Transverse colon (tissue), 4 donors: ENCODE measurements at regions not wholly inside any gene's neighbourhood (a gene's known extent, or its start where the extent isn't known, plus 50 kb on each side); places are given as distances from the start of the nearest gene placed in this dataset.

ENCODE experiments used
- DNase-seq: peaks from one replicate; pipeline ENCODE4 v3.0.0-alpha.2; 2019
- H3K27ac ChIP-seq, 4 donors: fragments of 200-600 bp; sonication (generic); 2 replicates each; pipeline ENCODE4 v1.5.1; 2016 to 2018; ENCODE audit warnings: inconsistent platforms in 4 of 4
- H3K27me3 ChIP-seq: fragments of 200-600 bp; sonication (generic); 2 replicates; pipeline ENCODE4 v1.5.1; 2017; ENCODE audit warnings: inconsistent platforms
- H3K36me3 ChIP-seq, 4 donors: fragments of 200-600 bp; sonication (generic); 2 replicates each; pipeline ENCODE4 v1.5.1; 2017 to 2019; ENCODE audit warnings: inconsistent platforms in 4 of 4
- H3K4me1 ChIP-seq, 4 donors: fragments of 200-600 bp; sonication (generic); 2 replicates each; pipeline ENCODE4 v1.5.1; 2017 to 2020; ENCODE audit warnings: inconsistent platforms in 4 of 4
- H3K4me3 ChIP-seq, 4 donors: fragments of 200-600 bp; sonication (generic); 1 replicate in 1 of 4; 2 replicates in 3 of 4; pipeline versions ENCODE4 v1.5.1 to v1.6.1; 2017 to 2019; ENCODE audit warnings: inconsistent platforms in 4 of 4
- H3K9me3 ChIP-seq, 2 donors: fragments of 200-600 bp; sonication (generic); 2 replicates each; pipeline ENCODE4 v1.5.1; 2017 to 2019; ENCODE audit warnings: inconsistent platforms in 2 of 2
- CTCF ChIP-seq, 5 experiments: fragments of 200-600 bp in 3 of 5; fragments of 450-650 bp in 2 of 5; sonication (generic) in 3 of 5; IDR thresholded peaks; 1 replicate in 2 of 5; 2 replicates in 3 of 5; pipeline ENCODE4 v1.5.1; 2016 to 2017; ENCODE audit warnings: antibody characterized with exemption in 5 of 5, inconsistent platforms in 3 of 5, mild to moderate bottlenecking in 2 of 5, moderate library complexity in 1 of 5
- EP300 ChIP-seq: sonication (generic); formaldehyde crosslinking; IDR thresholded peaks from one replicate; pipeline ENCODE4 v1.6.1; 2017; ENCODE audit warnings: antibody characterized with exemption, low read depth
- POLR2A ChIP-seq: fragments of 450-650 bp; IDR thresholded peaks from one replicate; pipeline ENCODE4 v1.6.1; 2016; ENCODE audit warnings: antibody characterized with exemption, mild to moderate bottlenecking, moderate library complexity
- POLR2AphosphoS5 ChIP-seq, 3 donors: sonication (generic); formaldehyde crosslinking; IDR thresholded peaks; one replicate each; pipeline ENCODE4 v1.6.1; 2016; ENCODE audit warnings: antibody characterized with exemption in 3 of 3
- WGBS, 2 donors: methylation state at CpG; one replicate each; pipeline ENCODE4 v1.1.5; 2018; ENCODE audit warnings: low coverage in 1 of 2; 5-methylcytosine and 5-hydroxymethylcytosine counted together
- in situ Hi-C, 4 donors: fragments of 200-750 bp; cut with MboI; loops; one replicate each; pipeline versions ENCODE4 v1.15.0 to v1.15.1; 2017; ENCODE audit warnings: low sequenced_read_pairs in 3 of 4, low pct_ligation_motif_present in 1 of 4, low pct_unique_long_range_greater_than_20kb in 1 of 4
- intact Hi-C: fragments of 100-400 bp; cut with DNase I; formaldehyde crosslinking; loops from one replicate; pipeline ENCODE4 v1.15.1; 2023; ENCODE audit warnings: low total_unique reads

- WGBS, 2 donors, result 79 to 82% methylated on average over 3 of the region's 3 CpGs
- DNase-seq, result no peak
- intact Hi-C loops, result no loop called here
- H3K4me3 ChIP-seq, result no peak overlapping the region
- TF ChIP-seq POLR2AphosphoS5 (IDR thresholded peaks at IDR 0.05), result no peak
- no peak for TF ChIP-seq POLR2A
- no peak for TF ChIP-seq EP300
- no peak for TF ChIP-seq CTCF (IDR thresholded peaks at IDR 0.05)
- H3K27ac ChIP-seq, result no peak overlapping the region
- no peaks in the 10 kb centered on the region for H3K27me3 ChIP-seq
- H3K36me3 ChIP-seq, result no peaks in the 10 kb centered on the region
- in situ Hi-C loops, result no loop called here
- H3K9me3 ChIP-seq, result no peaks in the 10 kb centered on the region
- H3K4me1 ChIP-seq, result peaks cover 0 to 3% (median 1%) of the 10 kb centered on the region in 4 donors
These were observed 269.5 kb downstream of the CNTN3 start for GRCh38 chr3:74344865-74345440.

GRCh38 chr3:74343391-74343790 lies 271.1 kb downstream of the CNTN3 start:
- 81 to 92% methylated on average over 4 of the region's 4 CpGs for WGBS, 2 donors
- in situ Hi-C loops, result no loop called here
- Histone ChIP-seq H3K27ac (no peak overlapping the region), H3K9me3 (no peaks in the 10 kb centered on the region), H3K27me3 (no peaks in the 10 kb centered on the region), H3K4me1 (peaks cover 0 to 3% (median 0%) of the 10 kb centered on the region in 4 donors), H3K4me3 (no peak overlapping the region), H3K36me3 (no peaks in the 10 kb centered on the region)
- no peak for DNase-seq
- no peak for TF ChIP-seq EP300
- TF ChIP-seq CTCF (IDR thresholded peaks at IDR 0.05), result no peak
- no peak for TF ChIP-seq POLR2A
- no peak for TF ChIP-seq POLR2AphosphoS5 (IDR thresholded peaks at IDR 0.05)
- intact Hi-C loops, result no loop called here

- intact Hi-C loops (no loop called here), in situ Hi-C loops (no loop called here)
- no peak overlapping the region for H3K4me3 ChIP-seq
- H3K9me3 ChIP-seq, result no peaks in the 10 kb centered on the region
- TF ChIP-seq CTCF (IDR thresholded peaks at IDR 0.05) (no peak), POLR2AphosphoS5 (IDR thresholded peaks at IDR 0.05) (no peak), POLR2A (no peak), EP300 (no peak)
- no peaks in the 10 kb centered on the region for H3K36me3 ChIP-seq
- no peaks in the 10 kb centered on the region for H3K27me3 ChIP-seq
- no peaks in the 10 kb centered on the region for H3K4me1 ChIP-seq
- 73 to 100% methylated on average over 1 of the region's 1 CpG for WGBS, 2 donors
- H3K27ac ChIP-seq, result no peak overlapping the region
- no peak for DNase-seq
These were observed 275.5 kb downstream of the CNTN3 start for GRCh38 chr3:74338998-74339397.

GRCh38 chr3:74332165-74332564 lies 282.3 kb downstream of the CNTN3 start:
- Histone ChIP-seq H3K4me1 (no peaks in the 10 kb centered on the region), H3K36me3 (no peaks in the 10 kb centered on the region), H3K9me3 (no peaks in the 10 kb centered on the region), H3K4me3 (no peak overlapping the region), H3K27ac (no peak overlapping the region), H3K27me3 (no peaks in the 10 kb centered on the region)
- TF ChIP-seq POLR2AphosphoS5 (IDR thresholded peaks at IDR 0.05) (no peak), CTCF (IDR thresholded peaks at IDR 0.05) (no peak), EP300 (no peak), POLR2A (no peak)
- 73 to 88% methylated on average over 2 of the region's 2 CpGs for WGBS, 2 donors
- in situ Hi-C loops, result no loop called here
- DNase-seq, result no peak
- intact Hi-C loops, result no loop called here
